SK-N-SH (cell line): ENCODE measurements at regions not wholly inside any gene's neighbourhood (a gene's known extent, or its start where the extent isn't known, plus 50 kb on each side); places are given as distances from the start of the nearest gene placed in this dataset.

Source experiments
- CTCF ChIA-PET: fragments of 300-600, 350-600 bp; formaldehyde crosslinking; extraction: SDS; loops from one replicate; lab custom pipeline; 2021; lab: Yijun Ruan, JAX
- POLR2A ChIA-PET: fragments of 350-600 bp; sonication (Branson Sonifier 250); formaldehyde crosslinking; extraction: SDS; loops from one replicate; lab custom pipeline; 2020; ENCODE audit warnings: antibody characterized with exemption, inconsistent platforms; lab: Yijun Ruan, JAX
- DNase-seq: peaks from one replicate; pipeline ENCODE4 v3.0.0; 2012
- H2AFZ ChIP-seq: fragments of 200-600 bp; sonication (generic); 2 replicates; pipeline ENCODE4 v1.8.1; 2016; ENCODE audit warnings: antibody characterized with exemption, mild to moderate bottlenecking, low read depth
- H3F3A ChIP-seq: fragments of 200-600 bp; sonication (generic); replicated peaks from 2 replicates; pipeline ENCODE3; 2016; ENCODE audit warnings: antibody characterized with exemption, mild to moderate bottlenecking; ENCODE audit not compliant: insufficient read depth
- H3K27ac ChIP-seq, 2 experiments: fragments of 200-500 bp in 1 of 2; fragments of 200-600 bp in 1 of 2; sonication (Bioruptor generic) in 1 of 2; sonication (generic), shearing (Covaris generic) in 1 of 2; 2 replicates each; pipeline versions ENCODE4 v1.5.1 to v1.6.1; 2014 to 2016; ENCODE audit warnings: low read depth in 2 of 2, inconsistent platforms in 1 of 2, low read length in 1 of 2, mild to moderate bottlenecking in 1 of 2, mixed read lengths in 1 of 2
- H3K27me3 ChIP-seq: fragments of 200-600 bp; sonication (generic), shearing (Covaris generic); 2 replicates; pipeline ENCODE4 v1.6.1; 2016; ENCODE audit warnings: mixed run types; ENCODE audit not compliant: insufficient read depth
- H3K36me3 ChIP-seq, 2 experiments: fragments of 200-500 bp in 1 of 2; fragments of 200-600 bp in 1 of 2; sonication (Bioruptor generic) in 1 of 2; sonication (generic) in 1 of 2; replicated peaks in 1 of 2; 2 replicates each; pipeline versions ENCODE3 to v1.5.1; 2014 to 2016; ENCODE audit warnings: low read length in 1 of 2, mild to moderate bottlenecking in 1 of 2; ENCODE audit not compliant: insufficient read depth in 2 of 2, control insufficient read depth in 1 of 2
- H3K4me1 ChIP-seq, 2 experiments: fragments of 200-500 bp in 1 of 2; fragments of 200-600 bp in 1 of 2; sonication (Bioruptor generic) in 1 of 2; sonication (generic), shearing (Covaris generic) in 1 of 2; 2 replicates each; pipeline versions ENCODE4 v1.5.1 to v1.6.1; 2014 to 2016; ENCODE audit warnings: low read depth in 1 of 2, low read length in 1 of 2, mixed run types in 1 of 2; ENCODE audit not compliant: insufficient read depth in 2 of 2, control insufficient read depth in 1 of 2
- H3K4me2 ChIP-seq: fragments of 200-600 bp; sonication (generic), shearing (Covaris generic); 2 replicates; pipeline ENCODE4 v1.6.1; 2017; ENCODE audit warnings: mixed run types
- H3K4me3 ChIP-seq, 2 experiments: fragments of 200-500 bp in 1 of 2; fragments of 200-600 bp in 1 of 2; sonication (Bioruptor generic) in 1 of 2; sonication (generic), shearing (Covaris generic) in 1 of 2; 2 replicates each; pipeline versions ENCODE4 v1.5.1 to v1.8.1; 2014 to 2016; ENCODE audit warnings: low read depth in 2 of 2, inconsistent platforms in 1 of 2, low read length in 1 of 2, mild to moderate bottlenecking in 1 of 2, mixed read lengths in 1 of 2, moderate library complexity in 1 of 2
- H3K79me2 ChIP-seq: fragments of 200-600 bp; sonication (generic); 2 replicates; pipeline ENCODE4 v1.8.1; 2017; ENCODE audit warnings: mild to moderate bottlenecking; ENCODE audit not compliant: insufficient read depth
- H3K9ac ChIP-seq: fragments of 200-600 bp; sonication (generic); 2 replicates; pipeline ENCODE4 v1.6.1; 2017; ENCODE audit warnings: mixed run types
- H3K9me2 ChIP-seq: fragments of 200-600 bp; sonication (generic); 2 replicates; pipeline ENCODE4 v1.6.1; 2017; ENCODE audit warnings: mixed run types
- H3K9me3 ChIP-seq: fragments of 200-600 bp; sonication (generic); 2 replicates; pipeline ENCODE4 v1.6.1; 2017; ENCODE audit warnings: mixed run types, mild to moderate bottlenecking, moderate library complexity
- H4K20me1 ChIP-seq: fragments of 200-600 bp; sonication (generic); 2 replicates; pipeline ENCODE4 v1.6.1; 2017; ENCODE audit warnings: mild to moderate bottlenecking, mixed run types; ENCODE audit not compliant: insufficient read depth
- CHD2 ChIP-seq: fragments of 150-350 bp; IDR thresholded peaks from 2 replicates; pipeline ENCODE4 v1.6.1; 2018; ENCODE audit warnings: low read length; ENCODE audit not compliant: partially characterized antibody
- EZH2phosphoT487 ChIP-seq: fragments of 200-600 bp; sonication (generic); IDR thresholded peaks from 2 replicates; pipeline ENCODE4 v1.6.1; 2017; ENCODE audit warnings: low read depth, mixed run types, mild to moderate bottlenecking, antibody characterized with exemption, moderate library complexity, borderline replicate concordance
- FOSL2 ChIP-seq: IDR thresholded peaks from 2 replicates; pipeline ENCODE4 v1.4.0; 2012; ENCODE audit warnings: low read depth, mild to moderate bottlenecking, moderate library complexity, borderline replicate concordance
- GABPA ChIP-seq: IDR thresholded peaks from 2 replicates; pipeline ENCODE4 v1.4.0; 2012; ENCODE audit warnings: low read depth, mild to moderate bottlenecking
- GATA2 ChIP-seq: sonication (generic); formaldehyde crosslinking; IDR thresholded peaks from 2 replicates; pipeline ENCODE4 v1.5.0; 2020; ENCODE audit warnings: mild to moderate bottlenecking, missing genetic modification reagents
- MAX ChIP-seq: IDR thresholded peaks from 2 replicates; pipeline ENCODE4 v1.4.0; 2012; ENCODE audit warnings: low read depth
- NFIC ChIP-seq: IDR thresholded peaks from 2 replicates; pipeline ENCODE4 v1.4.0; 2012; ENCODE audit warnings: borderline replicate concordance
- RAD21 ChIP-seq: IDR thresholded peaks from 2 replicates; pipeline ENCODE4 v1.6.1; 2012; ENCODE audit warnings: mild to moderate bottlenecking, low read length
- REST ChIP-seq: IDR thresholded peaks from 2 replicates; pipeline ENCODE4 v1.6.1; 2012; ENCODE audit warnings: mild to moderate bottlenecking, low read depth, low read length, moderate library complexity
- SMC3 ChIP-seq: IDR thresholded peaks from 2 replicates; pipeline ENCODE4 v1.6.1; 2012; ENCODE audit warnings: low read depth, low read length, improper control_type of control experiment
- TCF12 ChIP-seq: IDR thresholded peaks from 2 replicates; pipeline ENCODE4 v1.4.0; 2012
- USF1 ChIP-seq: IDR thresholded peaks from 2 replicates; pipeline ENCODE4 v1.4.0; 2012; ENCODE audit warnings: low read depth, borderline replicate concordance
- USF2 ChIP-seq: fragments of 150-350 bp; IDR thresholded peaks from 2 replicates; pipeline ENCODE4 v1.6.1; 2017; ENCODE audit warnings: antibody characterized with exemption, low read length, low read depth, borderline replicate concordance
- YY1 ChIP-seq: IDR thresholded peaks from 2 replicates; pipeline ENCODE4 v1.4.0; 2012; ENCODE audit warnings: low read depth, mild to moderate bottlenecking
- ZBTB33 ChIP-seq: IDR thresholded peaks from 2 replicates; pipeline ENCODE4 v1.4.0; 2012; ENCODE audit warnings: low read depth, borderline replicate concordance
- WGBS: methylation state at CpG from one replicate; pipeline ENCODE4 v1.1.6; 2017; ENCODE audit warnings: low lambda C conversion rate; 5-methylcytosine and 5-hydroxymethylcytosine counted together

- CTCF ChIA-PET, result interaction anchor here (1.2 to 2.0 kb wide), 5 partner anchors 9 to 44 kb away, joined by 3 to 4 read pairs (median 3); no protein-coding TSS in a partner anchor
- no peaks in the 10 kb centered on the region for H3K9me2 ChIP-seq
- H3K27ac ChIP-seq, result no peak overlapping the region
- no peaks in the 10 kb centered on the region for H3K4me1 ChIP-seq
- H3K36me3 ChIP-seq, result no peaks in the 10 kb centered on the region
- no peaks in the 10 kb centered on the region for H3K9me3 ChIP-seq
- POLR2A ChIA-PET, result no interaction called here
- WGBS, result 58% methylated on average over 7 of the region's 7 CpGs
- no peaks in the 10 kb centered on the region for H4K20me1 ChIP-seq
- TF ChIP-seq TCF12, result no peak
- no peak for TF ChIP-seq EZH2phosphoT487
- TF ChIP-seq GATA2, result no peak
- TF ChIP-seq USF1, result no peak
- TF ChIP-seq YY1, result no peak
- TF ChIP-seq CHD2, result no peak
- no peak for TF ChIP-seq NFIC
- no peak for TF ChIP-seq REST
- no peak for TF ChIP-seq GABPA
- TF ChIP-seq RAD21, result no peak
- no peak for TF ChIP-seq FOSL2
- TF ChIP-seq ZBTB33, result no peak
- no peak for TF ChIP-seq MAX
- no peak for TF ChIP-seq USF2
- TF ChIP-seq SMC3, result no peak
- H3K4me3 ChIP-seq, result no peak overlapping the region
- DNase-seq, result no peak
- no peaks in the 10 kb centered on the region for H3K79me2 ChIP-seq
- no peak overlapping the region for H3K4me2 ChIP-seq
- no peak overlapping the region for H3K9ac ChIP-seq
- H3K27me3 ChIP-seq, result no peaks in the 10 kb centered on the region
- H3F3A ChIP-seq, result no peaks in the 10 kb centered on the region
- H2AFZ ChIP-seq, result no peak overlapping the region
Observed at GRCh38 chr10:29176845-29177832, 111.7 kb upstream of the LYZL1 start.
